PC-9 (cell line): ENCODE measurements at regions not wholly inside any gene's neighbourhood (a gene's known extent, or its start where the extent isn't known, plus 50 kb on each side); places are given as distances from the start of the nearest gene placed in this dataset.

Experiments
- CTCF ChIP-seq: fragments of 200-600 bp; sonication (generic); conservative IDR thresholded peaks from 2 replicates; pipeline ENCODE4 v1.6.1; 2017; ENCODE audit warnings: mixed run types, antibody characterized with exemption, mild to moderate bottlenecking, moderate library complexity
- EZH2 ChIP-seq: fragments of 200-600 bp; sonication (generic); IDR thresholded peaks from 2 replicates; pipeline ENCODE4 v1.8.0; 2017; ENCODE audit warnings: antibody characterized with exemption, low read depth

DNA sequence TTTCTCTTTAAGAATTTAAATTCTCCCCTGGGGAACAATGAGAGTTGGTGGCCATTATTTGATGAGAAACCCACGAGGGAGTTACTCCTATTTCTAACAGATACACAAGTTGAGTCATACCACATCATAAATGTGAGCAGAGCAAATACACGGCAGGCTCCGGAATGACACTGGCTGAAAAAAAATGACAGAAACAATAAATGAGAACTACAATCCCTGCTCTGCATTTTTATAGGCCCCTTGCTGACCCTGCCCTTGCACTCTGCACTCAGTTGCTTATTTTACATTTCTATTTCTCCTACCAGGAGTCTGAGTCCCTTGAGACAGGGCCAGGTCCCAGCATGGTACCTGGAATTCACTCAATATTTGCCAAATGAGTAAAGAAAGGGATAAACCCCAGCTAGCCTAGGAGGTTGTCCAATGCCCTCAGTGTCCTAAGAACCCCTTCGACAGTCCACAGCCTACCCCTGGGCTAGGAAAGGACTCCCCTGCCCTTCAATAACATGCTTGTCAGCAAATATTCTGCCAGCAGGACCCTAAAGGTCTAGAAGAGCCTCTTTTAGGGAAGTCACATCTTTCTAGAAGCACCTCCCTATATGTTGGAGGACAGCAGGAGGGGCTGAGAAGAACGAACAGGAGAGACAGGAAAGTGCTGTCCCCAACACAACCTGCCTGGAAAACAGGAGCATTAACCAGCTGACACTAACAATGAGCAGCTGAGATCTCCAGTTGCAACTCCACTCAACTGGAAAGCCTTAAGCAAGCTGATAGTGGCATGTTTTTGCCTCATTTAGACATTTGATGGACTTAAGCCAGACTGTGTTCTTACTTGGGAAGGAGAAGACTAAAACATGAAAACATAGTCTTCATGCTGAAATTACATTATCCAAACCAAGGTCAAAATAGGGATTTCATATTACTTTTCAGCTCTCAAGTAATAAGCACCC, 191.2 kb downstream of the ACTL7B start:
- no peak for TF ChIP-seq CTCF
- TF ChIP-seq EZH2: no peak
